Adipocyte (in vitro differentiated cells): ENCODE measurements at regions not wholly inside any gene's neighbourhood (a gene's known extent, or its start where the extent isn't known, plus 50 kb on each side); places are given as distances from the start of the nearest gene placed in this dataset.

Experiments used
- DNase-seq: peaks from one replicate; pipeline ENCODE4 v3.0.0-alpha.2; 2015; ENCODE audit warnings: low read depth
- H3K27me3 ChIP-seq: replicated peaks from 2 replicates; pipeline ENCODE4 v1.7.0; 2013; ENCODE audit warnings: mild to moderate bottlenecking, low read length, moderate library complexity; ENCODE audit not compliant: control insufficient read depth, insufficient read depth
- H3K36me3 ChIP-seq: 2 replicates; pipeline ENCODE4 v1.7.0; 2013; ENCODE audit warnings: low read length, mild to moderate bottlenecking, moderate library complexity; ENCODE audit not compliant: control insufficient read depth, insufficient read depth, severe bottlenecking
- H3K4me1 ChIP-seq: 2 replicates; pipeline ENCODE4 v1.7.0; 2013; ENCODE audit warnings: mild to moderate bottlenecking, low read length, moderate library complexity; ENCODE audit not compliant: control insufficient read depth, insufficient read depth
- H3K4me3 ChIP-seq: 2 replicates; pipeline ENCODE4 v1.7.0; 2013; ENCODE audit warnings: mild to moderate bottlenecking, low read length, moderate library complexity
- H3K9ac ChIP-seq: 2 replicates; pipeline ENCODE4 v1.7.0; 2013; ENCODE audit warnings: mild to moderate bottlenecking, low read length, moderate library complexity
- H3K9me3 ChIP-seq: 2 replicates; pipeline ENCODE4 v1.7.0; 2013; ENCODE audit warnings: mild to moderate bottlenecking, low read length, moderate library complexity; ENCODE audit not compliant: control insufficient read depth

DNA sequence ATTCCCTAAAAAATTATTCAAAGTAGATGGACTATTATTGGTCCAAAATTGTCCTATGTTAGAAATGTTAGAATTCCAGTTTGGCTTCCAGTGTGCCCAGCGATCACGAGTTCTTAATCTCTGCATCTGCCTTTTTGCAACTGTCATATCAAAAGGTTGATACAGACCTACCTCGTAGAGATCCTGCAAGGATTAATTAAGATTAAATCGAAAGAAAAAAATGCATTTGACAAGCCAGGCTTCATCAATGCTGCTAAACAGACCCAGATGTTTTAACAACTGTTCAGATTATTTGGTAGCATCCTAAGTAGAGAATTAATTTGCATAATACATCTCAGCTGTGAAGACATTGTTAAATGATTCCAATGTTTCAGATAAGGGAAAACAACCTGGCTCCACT, 336.5 kb downstream of the CRPPA start:
- no peak overlapping the region for H3K9ac ChIP-seq
- H3K4me3 ChIP-seq, result no peak overlapping the region
- H3K36me3 ChIP-seq, result no peaks in the 10 kb centered on the region

DNA sequence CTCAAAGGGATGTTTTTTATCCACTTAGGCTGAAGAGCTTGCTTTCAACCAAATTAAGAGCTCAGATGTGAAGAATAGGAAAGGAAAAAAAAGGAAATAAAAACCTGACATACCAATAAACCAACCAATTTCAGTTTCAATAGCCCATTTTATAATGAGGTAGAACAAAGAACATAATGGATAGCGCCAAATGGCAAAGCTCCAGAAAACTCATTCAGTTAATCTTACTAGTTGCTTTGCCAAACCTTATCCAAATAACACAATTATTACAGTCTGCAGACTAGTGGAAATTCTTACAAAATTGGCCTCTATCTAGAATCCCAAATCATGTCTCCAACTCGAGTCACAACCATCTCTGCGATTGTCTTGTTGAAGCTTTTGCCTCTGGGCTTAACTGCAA, 337.0 kb downstream of the CRPPA start:
- H3K36me3 ChIP-seq, result no peaks in the 10 kb centered on the region
- H3K27me3 ChIP-seq, result no peaks in the 10 kb centered on the region
- H3K9me3 ChIP-seq, result no peaks in the 10 kb centered on the region
- no peak overlapping the region for H3K4me3 ChIP-seq
- DNase-seq, result peak; percentile 39
- H3K4me1 ChIP-seq, result no peaks in the 10 kb centered on the region
- no peak overlapping the region for H3K9ac ChIP-seq

More for the DNA sequence above, 336.5 kb downstream of the CRPPA start:
- Histone ChIP-seq H3K4me1 (no peaks in the 10 kb centered on the region), H3K27me3 (no peaks in the 10 kb centered on the region), H3K9me3 (no peaks in the 10 kb centered on the region)
- DNase-seq, result no peak

DNA sequence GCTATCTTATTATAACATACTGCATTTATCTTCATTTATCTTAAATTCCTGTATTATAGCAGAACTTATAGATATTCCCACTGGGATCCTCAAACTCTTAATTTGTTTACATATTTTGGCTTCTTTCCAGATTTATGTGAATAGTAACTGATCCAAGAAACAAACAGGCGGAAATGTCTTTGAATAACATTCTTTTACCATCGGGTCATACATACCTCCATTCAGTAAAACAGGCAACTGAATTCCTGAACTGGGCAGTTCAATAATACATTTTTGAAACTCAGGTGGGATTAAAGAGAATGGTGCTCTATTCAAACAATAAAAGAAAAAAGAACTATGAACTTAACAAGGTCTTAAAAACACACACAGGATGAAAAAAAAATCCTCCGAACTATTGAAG, 337.4 kb downstream of the CRPPA start:
- Histone ChIP-seq H3K4me3 (no peak overlapping the region), H3K9me3 (no peaks in the 10 kb centered on the region), H3K4me1 (no peaks in the 10 kb centered on the region), H3K9ac (no peak overlapping the region), H3K27me3 (no peaks in the 10 kb centered on the region), H3K36me3 (no peaks in the 10 kb centered on the region)
- DNase-seq, result peak; percentile 34

DNA sequence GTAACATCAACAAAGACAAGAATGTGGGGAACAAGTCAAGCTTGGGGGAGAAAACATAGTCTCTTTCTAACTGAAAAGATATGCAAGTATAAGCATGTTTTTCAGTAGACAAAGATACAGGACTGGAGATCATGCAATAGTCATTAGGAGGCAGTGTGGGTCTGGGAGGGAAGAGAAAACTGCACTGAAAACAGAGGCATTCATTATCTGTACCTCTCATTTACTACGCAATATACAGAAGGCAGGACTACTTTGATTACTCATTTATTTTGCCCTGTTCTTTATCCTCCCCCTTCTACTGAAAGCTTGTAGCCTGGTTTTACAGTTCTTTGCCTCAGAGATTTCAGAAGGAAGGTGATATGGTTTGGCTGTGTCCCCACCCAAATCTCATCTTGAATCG, 341.2 kb downstream of the CRPPA start:
- H3K9ac ChIP-seq, result no peak overlapping the region
- H3K9me3 ChIP-seq, result no peaks in the 10 kb centered on the region
- no peaks in the 10 kb centered on the region for H3K27me3 ChIP-seq
- H3K4me1 ChIP-seq, result no peaks in the 10 kb centered on the region
- no peak overlapping the region for H3K4me3 ChIP-seq
- H3K36me3 ChIP-seq, result no peaks in the 10 kb centered on the region
- DNase-seq, result no peak

DNA sequence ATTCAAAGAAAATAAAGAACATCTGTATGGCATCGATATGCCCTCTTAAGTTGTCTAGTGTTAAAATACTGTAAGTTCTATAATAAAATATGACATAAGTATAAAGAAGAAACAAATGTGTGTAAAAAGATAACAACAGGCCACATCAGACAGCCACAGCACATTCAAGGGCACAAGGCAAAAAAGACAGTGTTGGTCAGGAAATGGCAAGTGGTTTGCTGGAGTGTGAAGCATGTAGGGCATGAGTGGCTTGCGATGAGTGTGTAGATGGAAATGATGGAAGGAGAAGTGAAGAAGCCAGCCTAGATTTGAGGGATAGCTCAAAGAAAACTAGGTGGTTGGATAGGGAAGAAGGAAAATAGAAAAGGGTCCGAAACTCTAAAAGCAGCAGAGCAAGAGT, 341.6 kb downstream of the CRPPA start:
- Histone ChIP-seq H3K4me1 (no peaks in the 10 kb centered on the region), H3K27me3 (no peaks in the 10 kb centered on the region), H3K4me3 (no peak overlapping the region), H3K36me3 (no peaks in the 10 kb centered on the region), H3K9me3 (no peaks in the 10 kb centered on the region), H3K9ac (no peak overlapping the region)
- DNase-seq, result no peak

DNA sequence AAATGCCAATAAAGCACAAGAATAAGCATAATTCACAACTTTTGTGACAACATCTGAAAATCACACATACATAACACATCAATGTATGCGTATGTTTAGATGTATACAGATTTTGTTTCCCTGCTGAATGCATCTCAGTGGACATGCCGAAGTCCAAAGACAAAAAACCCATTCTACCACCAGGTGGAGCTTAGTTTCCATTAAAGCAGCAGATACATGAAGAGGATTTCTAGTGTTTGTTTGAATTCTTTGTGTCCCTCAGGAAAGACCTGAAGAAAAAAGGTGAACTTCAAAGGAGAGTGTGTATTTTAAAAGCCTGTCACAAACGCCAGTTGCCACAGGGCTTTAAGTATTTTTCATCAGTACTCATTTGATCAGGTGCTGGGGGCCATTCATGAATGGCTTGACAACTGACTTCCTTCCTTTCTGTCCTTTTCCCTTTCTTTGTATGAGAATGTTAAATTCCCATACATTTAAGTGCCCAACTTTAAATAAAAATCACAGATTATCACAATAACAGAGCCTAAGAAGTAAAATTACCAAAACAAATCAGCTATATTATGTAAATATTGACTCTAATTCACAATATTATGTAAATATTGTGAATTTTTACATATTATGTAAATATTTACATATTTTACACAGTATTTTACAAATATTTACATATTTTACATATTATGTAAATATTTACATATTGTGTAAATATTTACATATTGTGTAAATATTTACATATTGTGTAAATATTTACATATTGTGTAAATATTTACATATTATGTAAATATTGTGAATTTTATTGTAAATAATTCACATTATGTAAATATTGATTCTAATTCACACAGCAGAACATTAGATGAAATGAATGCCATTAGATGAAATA, 343.0 kb downstream of the CRPPA start:
- H3K9ac ChIP-seq, result no peak overlapping the region
- H3K36me3 ChIP-seq, result no peaks in the 10 kb centered on the region
- H3K27me3 ChIP-seq, result no peaks in the 10 kb centered on the region
- H3K4me1 ChIP-seq, result no peaks in the 10 kb centered on the region
- DNase-seq, result peak; percentile 85
- no peaks in the 10 kb centered on the region for H3K9me3 ChIP-seq
- no peak overlapping the region for H3K4me3 ChIP-seq

DNA sequence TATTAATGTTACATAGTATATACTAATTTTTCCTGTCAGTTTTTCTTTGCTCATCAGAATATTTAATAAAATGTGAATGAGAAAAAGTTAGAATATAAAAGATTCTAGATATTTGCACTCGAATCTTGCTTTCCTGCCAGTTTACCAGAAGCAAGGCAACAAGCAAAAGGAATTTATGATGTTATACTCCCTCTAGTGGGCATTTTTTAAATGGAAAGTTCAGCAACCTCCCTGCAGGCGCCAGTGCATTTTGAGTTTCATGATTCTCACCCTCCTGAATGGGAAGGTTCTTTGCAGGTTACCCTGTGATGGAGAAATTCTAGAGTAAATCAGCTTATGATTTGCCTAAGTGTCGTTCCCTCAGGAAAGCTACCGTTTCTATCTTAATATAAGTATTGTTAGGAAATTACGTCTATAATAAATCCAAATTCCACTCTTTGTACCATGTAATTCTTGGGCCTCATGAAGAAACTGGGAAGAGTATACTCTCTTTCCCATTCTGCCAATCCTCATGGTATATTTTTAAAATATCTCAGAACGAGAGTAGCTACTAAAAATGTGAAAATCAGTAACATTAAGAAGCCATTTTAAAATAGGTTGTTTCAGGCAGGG, 350.0 kb downstream of the CRPPA start:
- H3K36me3 ChIP-seq, result no peaks in the 10 kb centered on the region
- peak; percentile 89 for DNase-seq
- H3K9ac ChIP-seq, result no peak overlapping the region
- H3K4me3 ChIP-seq, result no peak overlapping the region
- H3K4me1 ChIP-seq, result peaks cover 10% of the 10 kb centered on the region
- H3K27me3 ChIP-seq, result no peaks in the 10 kb centered on the region
- H3K9me3 ChIP-seq, result no peaks in the 10 kb centered on the region

DNA sequence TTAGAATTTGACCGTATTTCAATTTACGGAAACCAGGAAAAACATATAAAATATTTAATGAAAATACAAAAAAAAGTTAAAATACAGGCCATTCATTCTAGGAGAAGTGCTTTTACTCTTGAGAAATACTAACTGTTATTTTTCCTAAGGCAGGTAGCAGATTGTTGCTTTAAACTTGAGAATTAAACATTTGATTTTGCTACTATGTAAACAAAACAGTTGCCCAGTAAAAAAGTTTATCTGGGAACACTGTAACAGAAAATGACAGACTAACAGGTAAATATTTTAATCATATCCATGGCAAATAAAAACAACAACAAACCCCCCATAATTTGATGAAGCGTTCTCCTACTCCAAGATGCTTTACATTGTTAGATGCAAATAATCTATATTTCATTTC, 350.5 kb downstream of the CRPPA start:
- Histone ChIP-seq H3K9me3 (no peaks in the 10 kb centered on the region), H3K4me3 (no peak overlapping the region), H3K9ac (no peak overlapping the region), H3K4me1 (peaks cover 16% of the 10 kb centered on the region), H3K36me3 (no peaks in the 10 kb centered on the region), H3K27me3 (no peaks in the 10 kb centered on the region)
- DNase-seq, result no peak

DNA sequence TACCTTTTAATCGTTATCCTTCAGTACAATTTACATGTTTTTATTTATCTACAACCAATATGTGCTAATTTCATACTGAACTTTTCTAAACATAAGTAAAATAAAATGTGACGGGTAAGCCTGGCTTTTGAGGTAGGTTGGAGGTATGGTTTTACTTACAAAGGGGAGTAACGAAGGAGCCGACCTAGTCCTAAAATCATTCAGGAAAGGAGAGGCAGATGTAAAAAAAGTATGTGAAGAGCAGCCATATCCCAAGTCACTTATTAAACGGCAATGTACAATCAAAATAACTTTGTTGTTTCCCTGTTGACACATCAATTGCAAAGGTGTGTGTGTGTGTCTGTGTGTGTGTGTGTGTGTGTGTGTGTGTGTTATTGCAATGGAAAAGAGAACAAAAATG, 351.3 kb downstream of the CRPPA start:
- no peak for DNase-seq
- peaks cover 19% of the 10 kb centered on the region for H3K4me1 ChIP-seq
- H3K36me3 ChIP-seq, result no peaks in the 10 kb centered on the region
- H3K9ac ChIP-seq, result no peak overlapping the region
- H3K9me3 ChIP-seq, result no peaks in the 10 kb centered on the region
- H3K27me3 ChIP-seq, result no peaks in the 10 kb centered on the region
- no peak overlapping the region for H3K4me3 ChIP-seq

DNA sequence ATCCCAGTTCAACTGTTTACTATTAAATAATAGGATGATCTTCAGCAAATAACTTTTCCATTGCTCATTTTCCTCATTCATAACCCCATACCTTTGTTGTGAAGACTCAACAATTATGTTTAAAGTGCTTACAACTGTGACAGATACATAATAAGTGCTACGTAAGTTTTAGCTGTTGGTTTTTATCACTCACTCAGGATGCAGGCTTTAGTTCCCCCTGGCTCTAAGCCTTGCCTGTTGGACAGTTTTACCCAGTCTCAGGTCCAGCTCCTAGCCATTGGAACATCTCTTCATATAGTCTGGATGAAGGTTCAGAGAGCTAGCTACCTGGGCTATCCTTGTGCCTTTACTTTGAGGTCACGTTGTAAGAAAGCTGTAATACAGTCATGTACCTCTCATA, 353.2 kb downstream of the CRPPA start:
- Histone ChIP-seq H3K9me3 (no peaks in the 10 kb centered on the region), H3K4me1 (peaks cover 29% of the 10 kb centered on the region), H3K36me3 (no peaks in the 10 kb centered on the region), H3K4me3 (no peak overlapping the region), H3K9ac (no peak overlapping the region), H3K27me3 (no peaks in the 10 kb centered on the region)
- DNase-seq, result no peak

DNA sequence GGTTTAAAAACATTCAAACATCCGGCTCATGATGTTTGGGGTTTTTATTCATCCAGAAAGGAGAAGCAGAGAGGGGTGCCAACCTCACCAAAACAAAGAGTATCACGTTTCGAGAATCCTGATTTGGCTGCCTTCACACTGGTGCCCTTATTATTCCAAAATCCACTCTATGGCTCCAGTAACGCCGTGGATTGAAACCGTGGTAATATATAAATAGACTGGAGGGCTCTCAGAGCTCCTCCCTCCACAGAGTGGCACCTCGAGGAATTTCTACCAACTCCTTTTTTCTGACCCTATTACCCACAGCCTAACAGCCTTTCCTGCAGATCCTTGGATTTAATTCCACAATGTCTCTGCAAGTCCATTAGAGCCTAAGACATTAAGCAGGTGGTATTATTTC, 353.6 kb downstream of the CRPPA start:
- Histone ChIP-seq H3K4me1 (peaks cover 34% of the 10 kb centered on the region), H3K9me3 (no peaks in the 10 kb centered on the region), H3K36me3 (no peaks in the 10 kb centered on the region), H3K9ac (no peak overlapping the region), H3K4me3 (no peak overlapping the region), H3K27me3 (no peaks in the 10 kb centered on the region)
- no peak for DNase-seq
